Esophagus squamous epithelium (tissue), 5 donors: ENCODE measurements at regions not wholly inside any gene's neighbourhood (a gene's known extent, or its start where the extent isn't known, plus 50 kb on each side); places are given as distances from the start of the nearest gene placed in this dataset.

Experiments
- DNase-seq: peaks from one replicate; lab custom pipeline; 2025; lab: John Stamatoyannopoulos, UW
- H3K27ac ChIP-seq, 4 donors: fragments of 200-600 bp; sonication (generic); one replicate each; pipeline ENCODE4 v1.5.1; 2016 to 2019; ENCODE audit warnings: mild to moderate bottlenecking in 1 of 4
- H3K27me3 ChIP-seq, 4 donors: fragments of 200-600 bp; sonication (generic); 1 replicate in 3 of 4; 2 replicates in 1 of 4; pipeline versions ENCODE4 v1.5.1 to v1.6.0; 2017 to 2021; ENCODE audit warnings: antibody characterized with exemption in 1 of 4
- H3K36me3 ChIP-seq, 3 donors: fragments of 200-600 bp; sonication (generic); one replicate each; pipeline ENCODE4 v1.5.1; 2016 to 2019
- H3K4me1 ChIP-seq, 3 donors: fragments of 200-600 bp; sonication (generic); one replicate each; pipeline ENCODE4 v1.5.1; 2017 to 2019
- H3K4me3 ChIP-seq, 4 donors: fragments of 200-600 bp; sonication (generic); 1 replicate in 3 of 4; 2 replicates in 1 of 4; pipeline ENCODE4 v1.5.1; 2016 to 2019; ENCODE audit warnings: mild to moderate bottlenecking in 2 of 4, moderate library complexity in 1 of 4
- H3K9me3 ChIP-seq, 3 donors: fragments of 200-600 bp; sonication (generic); one replicate each; pipeline ENCODE4 v1.5.1; 2016 to 2019
- CTCF ChIP-seq, 6 experiments: fragments of 450-650 bp in 4 of 6; fragments of 200-600 bp in 2 of 6; sonication (generic) in 2 of 6; IDR thresholded peaks; one replicate each; pipeline ENCODE4 v1.5.1; 2016 to 2019; ENCODE audit warnings: antibody characterized with exemption in 6 of 6, mild to moderate bottlenecking in 4 of 6, moderate library complexity in 4 of 6
- POLR2A ChIP-seq, 4 donors: fragments of 450-650 bp; IDR thresholded peaks; one replicate each; pipeline ENCODE4 v1.6.1; 2017; ENCODE audit warnings: antibody characterized with exemption in 4 of 4, mild to moderate bottlenecking in 4 of 4, moderate library complexity in 3 of 4
- WGBS, 2 donors: methylation state at CpG; one replicate each; pipeline ENCODE4 v1.1.5; 2018; 5-methylcytosine and 5-hydroxymethylcytosine counted together
- intact Hi-C: fragments of 100-400 bp; cut with DNase I; formaldehyde crosslinking; loops from one replicate; pipeline ENCODE4 v1.15.0; 2022
- donor health status: DM: yes; HTN: yes; CAD: no.

DNA sequence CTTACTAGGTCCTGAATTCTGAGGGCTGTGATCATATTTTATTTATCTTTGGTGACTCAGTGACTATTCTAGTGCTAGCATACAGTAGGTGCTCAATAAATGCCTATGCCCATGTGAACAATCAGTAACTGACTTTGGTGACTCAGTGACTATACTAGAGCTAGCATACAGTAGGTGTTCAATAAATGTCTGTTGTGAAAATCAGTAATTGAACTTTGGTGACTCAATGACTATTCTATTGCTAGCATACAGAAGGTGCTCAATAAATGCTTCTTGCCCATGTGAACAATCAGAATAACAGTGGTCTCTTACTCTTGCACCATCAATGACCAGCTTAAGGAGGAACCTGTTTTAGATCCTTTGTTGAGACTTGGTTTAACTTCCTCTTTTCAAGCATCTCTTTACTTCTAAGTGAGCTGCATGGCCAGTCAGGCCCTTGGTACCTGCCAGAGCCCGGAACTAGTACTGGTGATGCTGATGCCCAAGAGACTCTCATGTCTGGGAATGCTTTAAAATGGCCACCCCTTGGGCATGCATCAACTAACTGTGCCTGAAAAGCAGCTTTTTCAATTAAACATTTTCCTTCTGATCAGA lies 214.9 kb upstream of the SPRED2 start:
- Histone ChIP-seq H3K9me3 (no peaks in the 10 kb centered on the region), H3K4me1 (no peaks in the 10 kb centered on the region), H3K36me3 (no peaks in the 10 kb centered on the region), H3K27me3 (no peaks in the 10 kb centered on the region), H3K4me3 (no peak overlapping the region), H3K27ac (no peak overlapping the region)
- WGBS, 2 donors = 89 to 100% methylated on average over 1 of the region's 1 CpG
- no peak for DNase-seq
- no peak for TF ChIP-seq POLR2A (IDR thresholded peaks at IDR 0.05)
- no peak for TF ChIP-seq CTCF (IDR thresholded peaks at IDR 0.05)
- intact Hi-C loops = no loop called here

DNA sequence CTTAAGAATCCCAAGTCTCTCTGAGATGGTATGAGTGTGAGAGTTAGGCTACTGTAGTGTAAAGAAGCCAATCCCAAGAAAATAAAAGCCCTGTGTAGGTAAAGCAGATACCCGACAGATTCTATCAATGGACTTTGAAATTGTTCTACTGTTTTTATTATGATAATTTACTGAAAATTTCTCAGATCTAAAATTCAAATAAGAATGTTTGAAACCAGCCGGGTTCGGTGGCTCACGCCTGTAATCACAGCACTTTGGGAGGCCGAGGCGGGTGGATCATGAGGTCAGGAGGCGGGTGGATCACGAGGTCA lies 208.3 kb upstream of the SPRED2 start:
- DNase-seq = no peak
- Histone ChIP-seq H3K4me3 (peak overlapping the region in 1 of 4 donors; percentile 56), H3K27me3 (peaks cover 0 to 24% (median 0%) of the 10 kb centered on the region in 4 donors), H3K4me1 (peaks cover 0 to 17% (median 0%) of the 10 kb centered on the region in 3 donors), H3K36me3 (no peaks in the 10 kb centered on the region), H3K27ac (no peak overlapping the region), H3K9me3 (no peaks in the 10 kb centered on the region)
- 75 to 83% methylated on average over 8 of the region's 8 CpGs for WGBS, 2 donors
- TF ChIP-seq CTCF (IDR thresholded peaks at IDR 0.05) = no peak
- no peak for TF ChIP-seq POLR2A (IDR thresholded peaks at IDR 0.05)
- intact Hi-C loops = no loop called here

DNA sequence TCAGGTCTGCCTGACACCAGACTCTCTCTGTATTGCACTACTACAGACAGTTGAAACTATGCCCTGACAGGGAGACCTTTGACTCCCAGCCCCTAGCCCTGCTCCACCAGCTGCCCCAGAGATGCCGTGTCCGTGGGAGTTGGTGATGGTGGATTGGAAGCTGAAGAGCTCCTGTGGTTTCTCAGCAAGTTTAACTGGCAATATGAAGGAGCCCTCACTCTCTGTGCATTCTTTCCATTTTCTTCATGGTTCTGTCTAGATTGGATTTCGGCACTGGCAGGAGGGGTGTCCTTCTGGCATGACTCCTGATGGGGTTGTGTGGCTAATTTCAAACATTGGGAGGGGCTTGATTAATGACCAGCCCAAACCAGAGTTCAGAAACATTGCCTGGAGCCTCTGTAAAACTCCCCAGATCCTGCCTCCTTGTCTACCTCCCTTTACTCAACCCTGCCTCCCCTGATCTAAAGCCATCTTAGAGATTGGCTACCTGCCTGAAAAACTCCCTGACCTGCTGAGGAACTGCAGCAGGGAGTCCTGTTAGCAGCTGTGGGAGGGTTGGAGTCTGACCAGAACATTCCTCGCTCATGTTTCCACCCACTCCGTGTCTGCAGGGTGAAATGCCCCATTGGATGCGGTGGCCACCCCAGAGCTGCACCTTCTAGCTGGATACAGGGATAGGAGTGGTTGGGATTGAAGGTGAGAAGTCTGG lies 206.9 kb upstream of the SPRED2 start:
- intact Hi-C loops = no loop called here
- Histone ChIP-seq H3K4me3 (no peak overlapping the region), H3K27me3 (peaks cover 0 to 24% (median 0%) of the 10 kb centered on the region in 4 donors), H3K4me1 (peaks cover 0 to 17% (median 0%) of the 10 kb centered on the region in 3 donors), H3K36me3 (no peaks in the 10 kb centered on the region), H3K9me3 (no peaks in the 10 kb centered on the region), H3K27ac (no peak overlapping the region)
- WGBS, 2 donors = 50% methylated on average over 6 of the region's 6 CpGs; no CpG with 5 or more reads in 1 of the 2 donors
- TF ChIP-seq CTCF (IDR thresholded peaks at IDR 0.05) (no peak), POLR2A (IDR thresholded peaks at IDR 0.05) (no peak)
- no peak for DNase-seq

DNA sequence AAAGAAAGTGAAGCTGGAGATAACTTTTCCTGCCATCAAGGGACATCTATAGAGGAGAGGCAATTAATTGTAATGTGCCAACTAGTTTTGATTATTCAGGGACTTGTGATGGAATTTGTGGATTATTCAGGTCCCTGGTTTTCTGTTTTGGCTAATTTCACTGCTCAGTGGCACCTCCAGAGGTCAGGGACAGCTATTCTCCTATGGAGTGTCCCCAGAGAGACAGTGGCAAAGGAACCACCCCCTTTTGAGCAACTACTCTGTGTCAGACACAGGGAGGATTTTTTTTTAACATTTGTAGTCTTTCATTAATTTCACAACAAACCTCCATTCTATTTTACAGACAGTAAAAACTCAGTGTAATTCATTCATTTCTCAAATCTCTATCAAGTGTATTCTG lies 206.0 kb upstream of the SPRED2 start:
- DNase-seq = no peak
- peaks cover 0 to 24% (median 0%) of the 10 kb centered on the region in 4 donors for H3K27me3 ChIP-seq
- H3K27ac ChIP-seq = no peak overlapping the region
- intact Hi-C loops = no loop called here
- TF ChIP-seq POLR2A (IDR thresholded peaks at IDR 0.05) (no peak), CTCF (IDR thresholded peaks at IDR 0.05) (peak in 1 of 6 experiments; percentile 13)
- H3K4me3 ChIP-seq = no peak overlapping the region
- no peaks in the 10 kb centered on the region for H3K36me3 ChIP-seq
- H3K9me3 ChIP-seq = no peaks in the 10 kb centered on the region
- H3K4me1 ChIP-seq = peaks cover 0 to 17% (median 0%) of the 10 kb centered on the region in 3 donors

DNA sequence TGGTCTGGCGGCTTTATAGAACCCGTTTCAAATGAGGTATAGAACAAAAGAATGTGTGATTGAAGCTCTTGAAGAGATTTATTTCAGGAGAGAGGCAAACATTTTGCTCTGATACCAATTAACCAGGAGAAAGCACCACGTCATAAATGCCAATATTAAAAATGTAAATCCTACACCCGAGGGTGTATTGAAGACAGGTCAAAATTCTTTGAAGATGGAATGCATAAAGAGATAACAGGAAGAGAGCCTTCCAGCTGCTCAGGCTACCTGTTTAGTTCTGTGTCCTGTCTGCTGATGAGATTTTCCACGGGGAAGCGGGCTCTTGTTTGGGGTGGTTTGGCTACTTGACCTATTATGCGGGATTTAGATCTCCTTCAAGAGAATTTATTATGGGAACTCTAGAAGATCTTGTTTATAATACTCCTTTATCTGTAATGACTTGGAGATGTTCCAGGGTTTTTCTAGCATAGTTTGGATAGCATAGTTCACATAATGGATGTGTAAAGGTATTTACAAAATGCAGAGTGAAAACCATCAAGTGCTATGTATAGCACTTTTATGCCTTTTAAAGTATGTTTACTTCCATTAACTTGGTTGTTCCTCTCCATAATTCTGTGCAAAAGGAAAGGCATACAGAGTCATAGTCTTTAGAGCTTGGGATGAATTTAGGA lies 204.5 kb upstream of the SPRED2 start:
- intact Hi-C loops = no loop called here
- TF ChIP-seq CTCF (IDR thresholded peaks at IDR 0.05) (no peak), POLR2A (IDR thresholded peaks at IDR 0.05) (no peak)
- Histone ChIP-seq H3K4me3 (no peak overlapping the region), H3K27ac (no peak overlapping the region), H3K27me3 (peaks cover 0 to 24% (median 0%) of the 10 kb centered on the region in 4 donors), H3K36me3 (no peaks in the 10 kb centered on the region), H3K4me1 (peaks cover 0 to 17% (median 0%) of the 10 kb centered on the region in 3 donors), H3K9me3 (no peaks in the 10 kb centered on the region)
- DNase-seq = no peak
- WGBS, 2 donors = 51 to 53% methylated on average over 7 of the region's 7 CpGs
